Skin epidermis (tissue), 12 donors: ENCODE measurements at regions not wholly inside any gene's neighbourhood (a gene's known extent, or its start where the extent isn't known, plus 50 kb on each side); places are given as distances from the start of the nearest gene placed in this dataset.

Experiments used
- H3K27ac ChIP-seq, 21 experiments: fragments of 200-600 bp; sonication (generic) in 11 of 21; one replicate each; pipeline ENCODE4 v1.5.0; 2020; ENCODE audit warnings: mild to moderate bottlenecking in 3 of 21, inconsistent platforms in 2 of 21, moderate library complexity in 2 of 21
- H3K4me3 ChIP-seq, 7 experiments: fragments of 200-600 bp; sonication (generic) in 2 of 7; one replicate each; pipeline ENCODE4 v1.5.0; 2020; ENCODE audit warnings: inconsistent platforms in 2 of 7, mild to moderate bottlenecking in 2 of 7, moderate library complexity in 1 of 7

DNA sequence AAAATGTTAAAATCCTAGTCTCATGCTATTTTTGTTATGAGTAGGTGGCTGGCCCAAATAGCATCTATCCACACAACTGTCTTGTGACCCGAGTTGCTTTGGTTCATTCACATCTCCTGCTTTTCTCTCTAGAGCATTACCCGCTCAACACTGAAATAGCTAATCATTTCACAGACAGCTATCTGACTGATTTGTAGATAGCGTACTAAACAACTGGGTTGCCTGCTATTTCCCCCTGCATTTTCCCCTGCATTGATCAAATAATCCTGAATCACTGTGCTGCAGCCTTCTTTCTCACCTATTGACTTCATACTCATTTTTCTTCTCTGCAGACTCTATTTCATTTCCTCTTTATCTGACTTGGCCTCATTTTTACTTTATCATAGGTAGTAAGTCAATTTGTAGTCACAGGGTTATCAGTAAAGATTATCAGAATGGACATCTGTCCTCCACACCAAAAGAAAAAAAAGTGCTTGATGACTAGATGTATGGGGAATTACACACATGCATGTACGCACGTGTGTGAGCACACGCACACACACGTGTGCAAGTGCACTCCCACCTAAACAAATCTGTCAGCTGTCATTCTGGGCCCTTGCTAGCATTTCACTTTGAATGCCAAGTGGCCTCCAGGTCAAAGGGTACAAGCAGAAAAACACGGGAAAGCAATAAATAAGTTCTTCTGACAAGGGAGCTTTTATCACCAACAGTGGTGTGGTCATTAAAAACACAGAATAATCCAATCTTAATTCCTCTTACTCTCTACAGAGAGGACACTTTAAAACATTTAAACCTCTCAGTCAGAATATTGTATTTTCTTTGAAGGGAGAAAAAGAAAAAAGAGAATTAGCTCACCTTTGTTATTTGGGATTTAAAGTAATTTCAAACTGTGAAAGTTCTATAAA is 501.6 kb downstream of the EFNA5 start:
- H3K4me3 ChIP-seq: no peak overlapping the region
- H3K27ac ChIP-seq: no peak overlapping the region

- Histone ChIP-seq H3K27ac (no peak overlapping the region), H3K4me3 (no peak overlapping the region)
Observed at GRCh38 chr5:107168086-107168485, 502.7 kb downstream of the EFNA5 start.

DNA sequence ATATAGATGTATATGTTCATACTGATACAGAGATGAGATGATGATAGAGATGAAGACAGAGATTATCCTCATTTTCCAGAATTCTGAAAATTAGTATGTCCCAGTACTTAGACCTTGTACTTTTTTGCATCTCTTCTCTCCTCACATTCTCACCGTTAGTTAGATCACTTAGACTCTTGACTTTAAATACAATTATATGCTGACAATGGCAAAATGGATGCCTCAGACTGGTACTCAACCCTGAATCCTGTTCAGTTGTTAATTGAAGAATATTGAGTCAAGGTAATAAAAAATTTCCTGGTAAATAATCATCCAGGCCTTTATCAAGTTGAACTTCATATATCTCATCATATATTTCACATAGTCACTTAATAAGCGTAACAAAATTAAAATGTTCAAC is 505.4 kb downstream of the EFNA5 start:
- no peak overlapping the region for H3K27ac ChIP-seq
- H3K4me3 ChIP-seq: no peak overlapping the region

- no peak overlapping the region for H3K27ac ChIP-seq
- no peak overlapping the region for H3K4me3 ChIP-seq
Observed at GRCh38 chr5:107157809-107158208, 512.9 kb downstream of the EFNA5 start.

DNA sequence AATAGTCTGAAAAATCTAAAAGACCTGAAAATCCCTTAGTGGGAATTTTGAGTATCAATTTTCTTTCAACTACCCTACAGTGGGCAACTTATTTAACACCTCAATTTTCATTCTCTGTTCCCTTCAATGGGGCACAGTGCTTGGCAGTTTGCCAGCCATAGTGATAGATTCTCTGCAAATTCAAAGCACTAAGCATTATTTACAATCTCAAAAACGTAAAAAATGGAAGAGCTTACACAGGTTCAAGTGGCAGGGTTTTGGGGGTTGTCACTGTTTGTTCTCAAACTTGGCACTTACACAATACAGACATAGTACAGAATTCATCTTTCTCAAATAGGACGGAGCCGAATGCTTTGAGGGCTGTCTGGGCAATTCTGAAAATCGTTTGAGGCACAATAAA is 515.0 kb downstream of the EFNA5 start:
- Histone ChIP-seq H3K27ac (no peak overlapping the region), H3K4me3 (no peak overlapping the region)

- Histone ChIP-seq H3K27ac (no peak overlapping the region), H3K4me3 (no peak overlapping the region)
Observed at GRCh38 chr5:107154593-107154992, 516.1 kb downstream of the EFNA5 start.

DNA sequence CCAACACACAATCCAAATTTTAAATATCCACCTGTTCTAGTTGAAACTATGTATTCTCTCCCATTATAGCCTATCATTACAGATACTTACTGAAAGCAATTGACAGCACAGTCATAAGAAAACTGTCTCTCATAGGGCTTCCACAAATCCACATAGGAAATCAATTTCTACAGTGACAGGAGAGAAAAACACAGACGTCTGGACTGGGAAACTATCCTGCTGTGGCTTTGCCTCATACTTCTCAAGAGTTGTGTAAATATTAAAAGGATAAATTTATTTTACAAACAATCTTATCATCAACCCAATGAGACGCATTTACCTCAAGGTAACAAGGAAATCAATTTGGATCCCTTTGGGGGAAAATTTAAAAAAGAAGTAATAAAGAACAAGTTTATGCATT is 517.5 kb downstream of the EFNA5 start:
- Histone ChIP-seq H3K4me3 (no peak overlapping the region), H3K27ac (no peak overlapping the region)

GRCh38 chr5:107149243-107150005 is 521.3 kb downstream of the EFNA5 start:
- H3K4me3 ChIP-seq: no peak overlapping the region
- H3K27ac ChIP-seq: peak overlapping the region in 1 of 21 experiments; percentile 7

- Histone ChIP-seq H3K4me3 (no peak overlapping the region), H3K27ac (no peak overlapping the region)
Observed at GRCh38 chr5:107147589-107147988, 523.1 kb downstream of the EFNA5 start.

DNA sequence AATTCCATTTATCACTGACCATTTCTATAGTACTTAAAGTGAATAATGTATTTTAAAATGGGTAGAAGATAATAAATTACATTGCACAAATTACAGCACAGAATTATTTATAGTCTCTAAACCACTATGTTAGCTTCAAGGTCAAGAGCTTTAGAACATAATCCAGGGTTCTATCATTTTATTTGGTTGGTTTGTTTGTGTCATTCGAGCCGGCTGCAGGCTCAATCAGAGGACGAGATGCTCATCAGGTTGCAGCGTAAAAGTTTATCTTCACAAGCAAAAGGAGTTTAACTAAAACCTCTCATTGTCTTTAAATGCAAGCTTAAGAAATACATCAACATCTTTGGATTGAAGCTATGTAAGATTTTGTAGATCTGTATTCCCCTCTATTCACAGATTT is 523.8 kb downstream of the EFNA5 start:
- H3K27ac ChIP-seq: no peak overlapping the region
- no peak overlapping the region for H3K4me3 ChIP-seq

DNA sequence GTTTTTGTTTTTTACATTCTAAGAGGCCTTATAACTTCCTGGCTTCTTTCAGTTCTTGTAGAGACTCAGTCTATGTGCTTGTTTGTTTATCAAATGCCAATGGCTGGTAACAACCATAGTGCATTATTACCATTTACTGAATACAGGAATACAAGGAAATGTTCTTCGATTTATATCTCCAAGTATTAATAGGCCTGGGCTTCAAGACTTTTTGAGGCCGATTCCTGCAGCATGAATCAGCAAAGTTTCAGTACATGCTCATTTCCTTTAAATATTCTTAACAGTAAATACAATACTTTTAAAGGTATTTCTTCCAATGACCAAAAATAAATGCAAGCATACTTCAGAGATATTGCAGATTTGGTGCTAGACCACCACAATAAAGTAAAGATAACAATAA is 535.3 kb downstream of the EFNA5 start:
- no peak overlapping the region for H3K27ac ChIP-seq
- H3K4me3 ChIP-seq: no peak overlapping the region

DNA sequence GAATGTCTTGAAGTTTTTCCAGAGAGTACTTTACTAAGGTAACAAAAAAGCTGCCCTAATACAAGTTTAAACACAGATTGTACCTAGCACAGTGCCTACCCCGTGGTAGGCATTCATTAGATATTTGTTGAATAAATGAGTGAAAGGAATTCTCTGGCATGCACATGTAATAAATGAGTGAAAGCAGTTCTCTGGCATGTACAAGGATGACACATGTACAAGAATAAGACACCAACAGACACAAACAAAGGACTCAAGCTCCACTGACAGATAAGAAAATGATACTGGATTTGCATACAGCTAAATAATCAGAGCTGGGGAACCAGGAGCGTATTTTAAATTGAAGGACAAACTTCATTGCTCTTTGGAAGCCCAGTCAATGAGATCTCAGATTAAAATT is 535.8 kb downstream of the EFNA5 start:
- H3K27ac ChIP-seq: no peak overlapping the region
- H3K4me3 ChIP-seq: no peak overlapping the region

DNA sequence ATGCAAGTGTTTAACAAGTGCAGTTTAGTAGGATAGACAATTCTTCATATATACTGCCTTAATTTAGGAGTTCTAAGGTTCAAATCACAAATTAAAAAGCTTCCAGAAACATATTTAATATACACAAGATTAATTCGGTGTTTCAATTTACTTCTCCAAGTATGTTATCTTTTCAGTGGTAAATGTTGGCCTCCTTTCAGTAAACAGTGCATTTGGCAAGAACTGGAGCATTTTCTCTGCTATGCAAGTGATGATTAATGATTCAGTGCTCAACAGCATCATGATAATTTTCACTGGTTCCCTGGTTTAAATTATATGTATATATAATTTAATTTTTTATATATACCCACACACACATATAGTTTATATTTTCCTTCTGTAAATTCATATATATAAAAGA is 541.7 kb downstream of the EFNA5 start:
- no peak overlapping the region for H3K4me3 ChIP-seq
- H3K27ac ChIP-seq: no peak overlapping the region

- H3K4me3 ChIP-seq: no peak overlapping the region
- no peak overlapping the region for H3K27ac ChIP-seq
Observed at GRCh38 chr5:107127878-107128277, 542.9 kb downstream of the EFNA5 start.

DNA sequence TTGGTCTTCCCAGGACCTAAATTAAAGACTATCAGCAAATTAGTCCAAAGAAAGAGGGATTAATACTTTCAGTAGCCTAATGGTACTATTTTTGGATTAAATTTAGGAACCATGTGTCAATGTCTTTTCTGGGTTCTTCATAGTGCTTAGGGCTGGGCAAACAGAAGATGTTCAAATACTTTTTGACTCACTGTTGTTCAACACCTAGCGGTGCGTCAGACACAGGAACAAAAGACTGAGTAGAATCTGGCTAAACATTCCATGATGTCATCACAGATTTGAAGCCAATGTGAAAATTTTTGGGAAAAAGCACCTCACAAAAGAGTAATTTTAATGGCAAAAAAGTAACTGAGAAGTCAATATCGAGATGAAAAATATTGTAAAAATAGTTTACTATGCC is 544.4 kb downstream of the EFNA5 start:
- Histone ChIP-seq H3K27ac (no peak overlapping the region), H3K4me3 (no peak overlapping the region)

DNA sequence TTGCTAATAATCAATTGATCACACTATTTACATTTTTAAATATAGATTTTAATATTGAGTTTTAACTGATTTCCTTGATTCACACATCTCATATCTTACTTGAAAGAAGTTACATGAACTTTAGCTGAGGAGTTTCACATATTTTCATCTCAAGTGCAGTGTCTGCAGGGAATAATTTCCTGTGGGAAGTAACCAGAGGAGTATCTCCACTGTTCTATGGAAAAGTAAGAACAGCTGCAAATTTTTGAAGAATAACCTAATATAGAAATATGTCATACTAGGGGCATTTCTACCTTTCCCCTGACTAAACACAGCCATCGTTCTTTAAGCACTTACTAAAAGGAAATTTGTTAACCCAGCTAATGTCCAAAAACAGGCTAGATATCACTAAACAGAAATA is 546.4 kb downstream of the EFNA5 start:
- no peak overlapping the region for H3K27ac ChIP-seq
- no peak overlapping the region for H3K4me3 ChIP-seq

GRCh38 chr5:107123014-107123413 is 547.7 kb downstream of the EFNA5 start:
- no peak overlapping the region for H3K4me3 ChIP-seq
- H3K27ac ChIP-seq: no peak overlapping the region

GRCh38 chr5:107121793-107122519 is 548.8 kb downstream of the EFNA5 start:
- Histone ChIP-seq H3K4me3 (no peak overlapping the region), H3K27ac (no peak overlapping the region)

DNA sequence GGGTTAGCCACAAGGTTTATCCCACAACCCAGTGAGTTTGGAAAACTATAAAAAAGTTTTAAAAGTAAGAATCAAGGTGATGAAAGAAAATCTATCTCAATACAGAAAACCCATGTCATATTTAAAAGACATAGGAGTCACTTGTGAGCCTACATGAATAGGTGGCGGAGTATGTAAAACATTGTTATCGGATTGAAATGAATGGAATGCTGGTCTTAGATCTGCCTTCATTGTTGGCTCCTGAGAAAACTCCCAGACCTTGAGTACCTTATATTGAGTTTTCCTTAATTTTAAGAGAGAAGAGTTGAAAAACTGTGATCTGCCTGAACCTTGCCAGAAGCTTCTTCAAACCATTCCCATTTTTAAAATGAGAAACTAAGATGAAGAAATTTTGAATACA is 551.1 kb downstream of the EFNA5 start:
- H3K27ac ChIP-seq: no peak overlapping the region
- H3K4me3 ChIP-seq: no peak overlapping the region

DNA sequence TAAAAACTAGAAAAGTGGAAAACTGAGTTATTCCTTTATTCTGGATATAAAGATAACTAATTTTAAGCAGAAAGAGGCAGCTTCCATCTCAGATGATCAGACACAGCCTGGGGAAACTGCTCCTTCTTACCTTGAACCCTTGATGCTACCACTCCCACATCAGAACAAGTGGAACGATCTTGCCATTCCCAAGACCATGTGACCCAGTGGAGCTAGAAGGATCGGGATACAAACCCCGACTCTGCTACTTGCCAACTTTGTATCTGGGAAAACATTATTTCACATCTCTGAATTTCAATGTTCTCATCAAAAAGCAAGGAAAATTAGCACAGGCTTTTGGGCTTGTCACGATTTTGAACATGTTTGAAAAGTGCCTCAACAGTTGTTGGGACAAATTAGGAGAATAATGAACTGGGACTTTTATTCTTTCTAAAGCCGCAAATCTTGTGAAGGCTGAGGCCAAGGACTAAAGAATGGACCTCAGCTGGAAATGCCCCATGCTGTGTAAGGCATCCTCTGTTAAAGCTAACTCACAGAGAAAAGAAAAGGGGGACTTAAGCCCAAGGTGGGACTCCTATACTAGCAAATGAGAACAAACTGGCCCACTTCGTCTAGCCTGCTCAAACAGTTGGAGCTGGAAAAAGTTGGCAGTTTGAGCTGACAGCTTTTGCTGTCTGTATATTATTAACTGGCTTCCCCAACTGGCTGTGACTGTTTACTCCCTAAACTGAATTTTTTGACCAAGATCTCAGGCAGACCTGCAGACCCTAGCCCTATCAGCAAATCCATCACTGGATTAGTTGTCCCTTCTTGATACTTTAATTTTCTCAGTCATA is 552.3 kb downstream of the EFNA5 start:
- Histone ChIP-seq H3K27ac (no peak overlapping the region), H3K4me3 (no peak overlapping the region)
